ENCODE measurements at regions not wholly inside any gene's neighbourhood (a gene's known extent, or its start where the extent isn't known, plus 50 kb on each side); places are given as distances from the start of the nearest gene placed in this dataset.

DNA sequence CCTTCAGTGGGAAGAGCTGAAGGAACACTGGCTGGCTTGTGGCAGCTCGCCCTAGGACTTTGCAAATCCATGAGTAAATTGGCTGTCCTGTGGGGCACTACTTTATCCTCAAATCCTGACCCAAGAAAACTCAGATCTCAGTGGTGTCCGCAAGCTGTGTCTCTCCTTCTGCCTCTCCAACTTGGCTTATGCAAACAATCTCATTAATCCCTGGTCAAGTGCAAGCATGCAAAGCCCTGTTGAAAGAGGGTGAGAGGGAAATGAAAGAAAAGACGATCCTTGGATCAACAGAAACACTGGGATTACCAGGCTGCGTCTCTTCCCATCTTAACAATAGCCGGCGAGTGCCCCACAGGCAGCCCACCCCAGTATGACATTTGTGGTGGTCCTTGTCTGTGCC, 901.6 kb downstream of the BCL11B start:
- Histone ChIP-seq H3K9ac (ENCODE audit: low read depth in 2 of 2, low read length in 2 of 2) (no peak overlapping the region), H3K36me3 (no peaks in the 10 kb centered on the region), H3K4me3 (no peak overlapping the region), H3K27ac (no peak overlapping the region), H3K9me3 (no peaks in the 10 kb centered on the region), H3K4me1 (no peaks in the 10 kb centered on the region), H3K27me3 (no peaks in the 10 kb centered on the region)
- no peak for DNase-seq
- no peak for TF ChIP-seq CTCF (IDR thresholded peaks at IDR 0.05)
- intact Hi-C loops (cut with DNase I) = no loop called here

- H3K4me3 ChIP-seq = no peak overlapping the region
- no peak overlapping the region for H3K27ac ChIP-seq
- no peaks in the 10 kb centered on the region for H3K9me3 ChIP-seq
- H3K4me1 ChIP-seq = no peaks in the 10 kb centered on the region
- DNase-seq = no peak
- no peak overlapping the region for H3K9ac ChIP-seq (ENCODE audit: low read depth in 2 of 2, low read length in 2 of 2)
- intact Hi-C loops (cut with DNase I) = no loop called here
- H3K27me3 ChIP-seq = no peaks in the 10 kb centered on the region
- no peak for TF ChIP-seq CTCF (IDR thresholded peaks at IDR 0.05)
- no peaks in the 10 kb centered on the region for H3K36me3 ChIP-seq
Observed at GRCh38 chr14:98371141-98371540, 900.9 kb downstream of the BCL11B start.

- no peaks in the 10 kb centered on the region for H3K36me3 ChIP-seq
- no peak overlapping the region for H3K9ac ChIP-seq (ENCODE audit: low read depth in 2 of 2, low read length in 2 of 2)
- no peak for DNase-seq
- H3K27ac ChIP-seq = no peak overlapping the region
- H3K27me3 ChIP-seq = no peaks in the 10 kb centered on the region
- no peak for TF ChIP-seq CTCF (IDR thresholded peaks at IDR 0.05)
- no peak overlapping the region for H3K4me3 ChIP-seq
- intact Hi-C loops (cut with DNase I) = no loop called here
- H3K4me1 ChIP-seq = no peaks in the 10 kb centered on the region
- H3K9me3 ChIP-seq = no peaks in the 10 kb centered on the region
Observed at GRCh38 chr14:98374136-98374535, 897.9 kb downstream of the BCL11B start.

- intact Hi-C loops (cut with DNase I) = no loop called here
- TF ChIP-seq CTCF (IDR thresholded peaks at IDR 0.05) = no peak
- Histone ChIP-seq H3K27ac (no peak overlapping the region), H3K4me3 (no peak overlapping the region), H3K36me3 (no peaks in the 10 kb centered on the region), H3K9me3 (no peaks in the 10 kb centered on the region), H3K9ac (ENCODE audit: low read depth in 2 of 2, low read length in 2 of 2) (no peak overlapping the region), H3K27me3 (no peaks in the 10 kb centered on the region), H3K4me1 (no peaks in the 10 kb centered on the region)
- no peak for DNase-seq
Observed at GRCh38 chr14:98375566-98375965, 896.4 kb downstream of the BCL11B start.

DNA sequence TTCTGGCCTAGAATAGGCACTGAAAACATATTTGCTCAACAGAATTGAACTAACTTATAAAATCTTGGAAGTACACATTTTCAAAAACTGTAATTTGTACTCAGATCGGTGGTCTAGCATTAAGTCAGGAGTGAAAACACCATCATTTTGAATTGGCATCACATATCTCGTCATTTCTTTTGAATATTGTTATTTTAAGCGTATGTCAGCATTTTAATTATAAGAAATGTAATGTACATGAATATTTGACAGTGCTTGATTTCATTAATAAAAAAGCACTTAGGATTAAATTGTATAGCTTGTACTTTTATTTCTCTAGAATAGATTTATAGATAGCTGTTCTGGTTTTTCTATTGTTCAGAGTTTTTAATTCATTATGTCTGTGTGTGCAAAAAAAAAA, 892.2 kb downstream of the BCL11B start:
- no peak for TF ChIP-seq CTCF (IDR thresholded peaks at IDR 0.05)
- Histone ChIP-seq H3K27me3 (no peaks in the 10 kb centered on the region), H3K27ac (no peak overlapping the region), H3K9me3 (no peaks in the 10 kb centered on the region), H3K9ac (ENCODE audit: low read depth in 2 of 2, low read length in 2 of 2) (no peak overlapping the region), H3K4me3 (no peak overlapping the region), H3K36me3 (no peaks in the 10 kb centered on the region), H3K4me1 (no peaks in the 10 kb centered on the region)
- intact Hi-C loops (cut with DNase I) = no loop called here
- no peak for DNase-seq

DNA sequence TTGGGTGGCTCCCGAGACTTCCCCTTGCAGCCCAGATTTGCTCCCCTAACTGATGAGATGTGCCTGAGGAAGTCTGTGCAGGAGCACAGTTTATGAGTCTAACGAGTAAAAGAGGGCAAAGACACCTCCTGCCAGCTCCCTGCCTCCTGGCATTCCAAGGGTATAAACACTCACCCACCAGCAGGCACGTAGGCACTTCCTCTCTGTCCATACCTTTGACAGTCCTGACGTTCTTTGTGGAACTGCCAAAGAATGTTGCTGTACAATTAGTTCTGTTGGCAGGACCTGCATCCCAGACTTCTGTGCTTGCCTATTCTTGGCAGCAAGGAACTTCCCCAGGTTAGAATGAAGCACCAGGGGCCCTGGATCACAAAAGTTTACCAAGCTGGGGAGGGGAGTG, 889.3 kb downstream of the BCL11B start:
- intact Hi-C loops (cut with DNase I) = no loop called here
- Histone ChIP-seq H3K4me3 (no peak overlapping the region), H3K4me1 (no peaks in the 10 kb centered on the region)

More for the DNA sequence above, 889.3 kb downstream of the BCL11B start:
- H3K36me3 ChIP-seq = no peaks in the 10 kb centered on the region
- no peaks in the 10 kb centered on the region for H3K9me3 ChIP-seq
- no peaks in the 10 kb centered on the region for H3K27me3 ChIP-seq
- no peak for DNase-seq
- H3K9ac ChIP-seq (ENCODE audit: low read depth in 2 of 2, low read length in 2 of 2) = no peak overlapping the region
- H3K27ac ChIP-seq = no peak overlapping the region
- TF ChIP-seq CTCF (IDR thresholded peaks at IDR 0.05) = no peak

Data from colonic mucosa (tissue), 4 donors.